HCT116 (cell line): ENCODE measurements at regions not wholly inside any gene's neighbourhood (a gene's known extent, or its start where the extent isn't known, plus 50 kb on each side); places are given as distances from the start of the nearest gene placed in this dataset.

Experiments
- ATAC-seq: fragments of 200-7000 bp; cut with Tn5 transposase; 2 replicates; pipeline ENCODE4 v1.9.1; 2020; ENCODE audit warnings: mild to moderate bottlenecking, moderate library complexity
- BruUV-seq: library from RNA; stranded (reverse); fragments of 400-500 nt; replicated peaks from 2 replicates; lab custom pipeline; 2021; lab: Mats Ljungman, UMichigan
- CTCF ChIA-PET: fragments of 300-600 bp; sonication (Branson Sonifier 250); formaldehyde crosslinking; loops from one replicate; lab custom pipeline; 2021; ENCODE audit warnings: antibody characterized with exemption; lab: Charles Lee
- POLR2A ChIA-PET: fragments of 300-600, 350-600 bp; sonication (Branson Sonifier 250); formaldehyde crosslinking; loops from one replicate; lab custom pipeline; 2021; ENCODE audit warnings: antibody characterized with exemption; lab: Charles Lee
- RAD21 ChIA-PET, 2 experiments: fragments of 300-600 bp; sonication (Branson Sonifier 250); formaldehyde crosslinking; loops; one replicate each; lab custom pipeline; 2023; ENCODE audit warnings: low total read pairs in 2 of 2; ENCODE audit not compliant: uncharacterized antibody in 2 of 2, unreplicated experiment in 2 of 2, low non-redundant PET in 1 of 2; lab: Charles Lee
- DNase-seq: peaks from one replicate; pipeline ENCODE4 v3.0.0-alpha.2; 2010; ENCODE audit warnings: low read depth, low spot score
- H2AFZ ChIP-seq: fragments of 200-600 bp; shearing (Covaris generic), sonication (generic); 2 replicates; pipeline ENCODE4 v1.6.1; 2017; ENCODE audit warnings: low read depth, mixed run types, mixed read lengths, antibody characterized with exemption, low read length; ENCODE audit not compliant: poor library complexity, severe bottlenecking
- H3K27ac ChIP-seq: 2 replicates; pipeline ENCODE4 v1.5.1; 2012; ENCODE audit warnings: low read depth, low read length
- H3K27me3 ChIP-seq: fragments of 200-600 bp; sonication (generic); 2 replicates; pipeline ENCODE4 v1.6.1; 2016; ENCODE audit warnings: mixed run types, low read length, mixed read lengths; ENCODE audit not compliant: insufficient read depth
- H3K36me3 ChIP-seq, 2 experiments: fragments of 200-500 bp in 1 of 2; fragments of 200-600 bp in 1 of 2; sonication (Bioruptor generic) in 1 of 2; sonication (generic) in 1 of 2; 2 replicates each; pipeline versions ENCODE4 v1.5.1 to v1.6.1; 2014 to 2016; ENCODE audit warnings: low read length in 2 of 2, inconsistent platforms in 1 of 2, mixed read lengths in 1 of 2, mixed run types in 1 of 2; ENCODE audit not compliant: insufficient read depth in 2 of 2, control insufficient read depth in 1 of 2
- H3K4me1 ChIP-seq, 2 experiments: fragments of 200-600 bp in 1 of 2; sonication (generic) in 1 of 2; 2 replicates each; pipeline versions ENCODE4 v1.5.1 to v1.6.1; 2012 to 2017; ENCODE audit warnings: low read length in 2 of 2, inconsistent platforms in 1 of 2, mild to moderate bottlenecking in 1 of 2, mixed read lengths in 1 of 2, mixed run types in 1 of 2, moderate library complexity in 1 of 2; ENCODE audit not compliant: insufficient read depth in 2 of 2, control insufficient read depth in 1 of 2
- H3K4me2 ChIP-seq: fragments of 200-600 bp; sonication (generic); 2 replicates; pipeline ENCODE4 v1.6.1; 2017; ENCODE audit warnings: mixed run types, low read length, mixed read lengths
- H3K4me3 ChIP-seq, 2 experiments: fragments of 200-600 bp in 1 of 2; sonication (generic) in 1 of 2; replicated peaks in 1 of 2; 2 replicates each; pipeline ENCODE4 v1.5.1; 2011 to 2016; ENCODE audit warnings: low read length in 2 of 2, control low read depth in 1 of 2, low read depth in 1 of 2, mild to moderate bottlenecking in 1 of 2, mixed read lengths in 1 of 2, mixed run types in 1 of 2
- H3K79me2 ChIP-seq: fragments of 200-600 bp; sonication (generic); 2 replicates; pipeline ENCODE4 v1.6.1; 2017; ENCODE audit warnings: mild to moderate bottlenecking, mixed run types, low read length, moderate library complexity, mixed read lengths; ENCODE audit not compliant: insufficient read depth
- H3K9ac ChIP-seq: fragments of 200-600 bp; sonication (generic); 2 replicates; pipeline ENCODE4 v1.6.1; 2016; ENCODE audit warnings: low read length, mixed read lengths
- H3K9me2 ChIP-seq: fragments of 200-600 bp; sonication (generic), shearing (Covaris generic); 2 replicates; pipeline ENCODE4 v1.6.1; 2017; ENCODE audit warnings: mixed run types, mild to moderate bottlenecking, moderate library complexity; ENCODE audit not compliant: insufficient read depth
- H3K9me3 ChIP-seq, 2 experiments: fragments of 200-500 bp in 1 of 2; fragments of 200-600 bp in 1 of 2; sonication (Bioruptor generic) in 1 of 2; sonication (generic) in 1 of 2; 2 replicates each; pipeline ENCODE4 v1.6.1; 2014 to 2017; ENCODE audit warnings: low read length in 2 of 2, mixed read lengths in 2 of 2, inconsistent platforms in 1 of 2, low read depth in 1 of 2, mild to moderate bottlenecking in 1 of 2, mixed run types in 1 of 2, moderate library complexity in 1 of 2; ENCODE audit not compliant: control insufficient read depth in 1 of 2, insufficient read depth in 1 of 2
- H4K20me1 ChIP-seq: fragments of 200-600 bp; sonication (generic), shearing (Covaris generic); 2 replicates; pipeline ENCODE4 v1.6.1; 2017; ENCODE audit warnings: mixed run types, mild to moderate bottlenecking, moderate library complexity; ENCODE audit not compliant: insufficient read depth
- ATF3 ChIP-seq: IDR thresholded peaks from 2 replicates; pipeline ENCODE4 v1.6.1; 2012
- CBX3 ChIP-seq: IDR thresholded peaks from 2 replicates; pipeline ENCODE4 v1.6.1; 2012; ENCODE audit warnings: low read depth
- CEBPB ChIP-seq: IDR thresholded peaks from 2 replicates; pipeline ENCODE4 v1.6.1; 2012; ENCODE audit warnings: low read depth
- EGR1 ChIP-seq: IDR thresholded peaks from 2 replicates; pipeline ENCODE4 v1.6.1; 2012; ENCODE audit warnings: low read depth
- EZH2phosphoT487 ChIP-seq: fragments of 200-600 bp; IDR thresholded peaks from 2 replicates; pipeline ENCODE4 v1.6.1; 2018; ENCODE audit warnings: antibody characterized with exemption, borderline replicate concordance
- FOSL1 ChIP-seq: IDR thresholded peaks from 2 replicates; pipeline ENCODE4 v1.6.1; 2012; ENCODE audit warnings: low read depth
- JUND ChIP-seq: IDR thresholded peaks from 2 replicates; pipeline ENCODE4 v1.6.1; 2012
- MAX ChIP-seq: IDR thresholded peaks from 2 replicates; pipeline ENCODE4 v1.6.1; 2012
- POLR2A ChIP-seq: IDR thresholded peaks from 2 replicates; pipeline ENCODE4 v1.7.0; 2011; ENCODE audit warnings: borderline replicate concordance; ENCODE audit not compliant: insufficient read depth, insufficient read length; ENCODE audit errors: extremely low read depth
- POLR2AphosphoS5 ChIP-seq: IDR thresholded peaks from 2 replicates; pipeline ENCODE4 v1.6.1; 2011; ENCODE audit warnings: mild to moderate bottlenecking, low read depth, low read length, moderate library complexity
- RAD21 ChIP-seq: IDR thresholded peaks from 2 replicates; pipeline ENCODE4 v1.6.1; 2012; ENCODE audit warnings: low read depth, mild to moderate bottlenecking
- REST ChIP-seq: IDR thresholded peaks from 2 replicates; pipeline ENCODE4 v1.6.1; 2012; ENCODE audit warnings: low read depth
- SIN3A ChIP-seq: IDR thresholded peaks from 2 replicates; pipeline ENCODE4 v1.6.1; 2012; ENCODE audit warnings: low read depth
- SP1 ChIP-seq: IDR thresholded peaks from 2 replicates; pipeline ENCODE4 v1.6.1; 2012; ENCODE audit warnings: low read depth
- SRF ChIP-seq: IDR thresholded peaks from 2 replicates; pipeline ENCODE4 v1.6.1; 2012; ENCODE audit warnings: low read depth
- TCF7L2 ChIP-seq: IDR thresholded peaks from 2 replicates; pipeline ENCODE4 v1.7.0; 2011; ENCODE audit warnings: borderline replicate concordance, inconsistent platforms; ENCODE audit not compliant: insufficient read depth, insufficient read length; ENCODE audit errors: extremely low read depth
- YY1 ChIP-seq: IDR thresholded peaks from 2 replicates; pipeline ENCODE4 v1.6.1; 2011; ENCODE audit warnings: low read length, low read depth, moderate library complexity, mild to moderate bottlenecking; ENCODE audit not compliant: insufficient replicate concordance; ENCODE audit errors: extremely low read depth
- ZBTB33 ChIP-seq: IDR thresholded peaks from 2 replicates; pipeline ENCODE4 v1.6.1; 2011; ENCODE audit warnings: mild to moderate bottlenecking, low read length, moderate library complexity; ENCODE audit not compliant: insufficient replicate concordance; ENCODE audit errors: extremely low read depth
- ZFX ChIP-seq: fragments of 450-650 bp; IDR thresholded peaks from 2 replicates; pipeline ENCODE4 v1.6.1; 2017
- ZNF274 ChIP-seq: fragments of 200-500 bp; sonication (Bioruptor generic); IDR thresholded peaks from 2 replicates; pipeline ENCODE4 v1.6.1; 2014; ENCODE audit warnings: mild to moderate bottlenecking, low read depth, low read length, inconsistent platforms
- intact Hi-C: fragments of 100-400 bp; cut with micrococcal nuclease; formaldehyde crosslinking; loops from 2 replicates; pipeline ENCODE4 v1.10.0; 2022

- Histone ChIP-seq H3K9me2 (no peaks in the 10 kb centered on the region), H3K79me2 (no peaks in the 10 kb centered on the region), H3K4me1 (peaks cover 3 to 5% of the 10 kb centered on the region in 2 experiments), H3K4me3 (no peak overlapping the region), H2AFZ (no peak overlapping the region), H3K36me3 (no peaks in the 10 kb centered on the region), H3K27ac (no peak overlapping the region), H3K9ac (no peak overlapping the region), H3K9me3 (no peaks in the 10 kb centered on the region), H3K4me2 (no peak overlapping the region), H4K20me1 (no peaks in the 10 kb centered on the region), H3K27me3 (0 out of 2 replicates have a peak, but pooled peaks cover 8% of the 10 kb centered on the region)
- ATAC-seq (no peak), DNase-seq (no peak)
- ChIA-PET RAD21 (no interaction called here), CTCF (no interaction called here), POLR2A (no interaction called here)
- intact Hi-C loops: no loop called here
- BruUV-seq: no TSS peak
- TF ChIP-seq MAX: no peak
- no peak for TF ChIP-seq SIN3A
- no peak for TF ChIP-seq ZBTB33
- TF ChIP-seq ZNF274: no peak
- no peak for TF ChIP-seq TCF7L2
- TF ChIP-seq FOSL1: no peak
- TF ChIP-seq CEBPB: no peak
- TF ChIP-seq SP1: no peak
- no peak for TF ChIP-seq JUND
- TF ChIP-seq EZH2phosphoT487: no peak
- no peak for TF ChIP-seq SRF
- no peak for TF ChIP-seq YY1
- no peak for TF ChIP-seq EGR1
- no peak for TF ChIP-seq POLR2AphosphoS5
- no peak for TF ChIP-seq REST
- TF ChIP-seq RAD21: no peak
- no peak for TF ChIP-seq ZFX
- TF ChIP-seq ATF3: no peak
- TF ChIP-seq POLR2A: no peak
- no peak for TF ChIP-seq CBX3
- TF ChIP-seq, all 23 proteins: peak for 0
Observed at GRCh38 chr2:19068206-19068605, 290.2 kb downstream of the OSR1 start.
